Thoracic aorta (tissue), 2 donors: ENCODE measurements at regions not wholly inside any gene's neighbourhood (a gene's known extent, or its start where the extent isn't known, plus 50 kb on each side); places are given as distances from the start of the nearest gene placed in this dataset.

ENCODE experiments used
- ATAC-seq: fragments of 150-250 bp; one replicate; pipeline ENCODE4 v1.8.0; 2017; ENCODE audit warnings: low read depth; ENCODE audit not compliant: insufficient number of reproducible peaks, low FRiP score
- DNase-seq: peaks from one replicate; pipeline ENCODE4 v3.0.0-alpha.2; 2020; ENCODE audit warnings: low spot score
- H3K27ac ChIP-seq, 2 donors: fragments of 200-600 bp; sonication (generic); 1 replicate in 1 of 2; 2 replicates in 1 of 2; pipeline ENCODE4 v1.5.1; 2016; ENCODE audit warnings: mild to moderate bottlenecking in 2 of 2, moderate library complexity in 2 of 2
- H3K27me3 ChIP-seq: fragments of 200-600 bp; sonication (generic); replicated peaks from 2 replicates; pipeline ENCODE4 v1.6.0; 2016; ENCODE audit warnings: mild to moderate bottlenecking; ENCODE audit not compliant: insufficient read depth
- H3K36me3 ChIP-seq: fragments of 200-600 bp; sonication (generic); one replicate; pipeline ENCODE4 v1.5.1; 2016
- H3K4me1 ChIP-seq, 2 donors: fragments of 200-600 bp; sonication (generic); 1 replicate in 1 of 2; 2 replicates in 1 of 2; pipeline versions ENCODE4 v1.5.1 to v1.6.0; 2016; ENCODE audit warnings: low read depth in 2 of 2, mild to moderate bottlenecking in 1 of 2; ENCODE audit not compliant: control insufficient read depth in 1 of 2
- H3K4me3 ChIP-seq: fragments of 200-600 bp; sonication (generic); 2 replicates; pipeline ENCODE4 v1.5.1; 2016; ENCODE audit warnings: mild to moderate bottlenecking
- H3K9me3 ChIP-seq: fragments of 200-600 bp; sonication (generic); 2 replicates; pipeline ENCODE4 v1.5.1; 2016
- CTCF ChIP-seq: fragments of 200-600 bp; sonication (generic); IDR thresholded peaks from one replicate; pipeline ENCODE4 v1.5.1; 2019; ENCODE audit warnings: antibody characterized with exemption

DNA sequence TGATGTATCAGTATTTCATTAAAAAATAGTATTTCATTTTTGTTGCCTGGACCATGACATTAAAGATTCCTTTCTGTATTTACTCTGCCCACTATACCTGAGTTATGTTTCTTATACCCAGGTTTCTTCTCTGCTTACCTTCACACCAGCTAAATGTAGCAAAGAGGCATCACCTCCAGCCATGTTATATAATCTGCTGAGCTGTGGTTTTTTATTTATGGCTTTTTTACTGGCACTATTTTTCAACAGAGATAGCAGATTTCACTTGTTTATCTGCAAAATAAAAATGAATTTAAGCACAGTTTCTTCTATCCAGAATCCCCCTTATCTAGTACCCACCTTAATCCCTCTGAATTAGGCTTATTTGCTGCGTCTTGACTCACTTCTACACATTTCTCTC lies 979.0 kb upstream of the MAN1A1 start:
- TF ChIP-seq CTCF, result no peak
- H3K4me3 ChIP-seq, result no peak overlapping the region
- no peak overlapping the region for H3K27ac ChIP-seq
- DNase-seq, result no peak
- no peak for ATAC-seq
- no peaks in the 10 kb centered on the region for H3K4me1 ChIP-seq
- no peaks in the 10 kb centered on the region for H3K9me3 ChIP-seq
- H3K36me3 ChIP-seq, result no peaks in the 10 kb centered on the region
- no peaks in the 10 kb centered on the region for H3K27me3 ChIP-seq

- Histone ChIP-seq H3K36me3 (no peaks in the 10 kb centered on the region), H3K9me3 (peaks cover 4% of the 10 kb centered on the region), H3K27me3 (no peaks in the 10 kb centered on the region), H3K4me1 (no peaks in the 10 kb centered on the region), H3K4me3 (no peak overlapping the region), H3K27ac (no peak overlapping the region)
- ATAC-seq, result no peak
- TF ChIP-seq CTCF, result no peak
- no peak for DNase-seq
Measured at GRCh38 chr6:120320481-120321162, 971.1 kb upstream of the MAN1A1 start.

GRCh38 chr6:120304223-120304622 lies 954.7 kb upstream of the MAN1A1 start:
- TF ChIP-seq CTCF, result no peak
- Histone ChIP-seq H3K27me3 (no peaks in the 10 kb centered on the region), H3K4me1 (no peaks in the 10 kb centered on the region), H3K4me3 (no peak overlapping the region), H3K27ac (no peak overlapping the region), H3K9me3 (no peaks in the 10 kb centered on the region), H3K36me3 (no peaks in the 10 kb centered on the region)
- no peak for DNase-seq
- no peak for ATAC-seq

- Histone ChIP-seq H3K4me1 (no peaks in the 10 kb centered on the region), H3K36me3 (no peaks in the 10 kb centered on the region), H3K27me3 (no peaks in the 10 kb centered on the region), H3K27ac (no peak overlapping the region), H3K9me3 (no peaks in the 10 kb centered on the region), H3K4me3 (no peak overlapping the region)
- ATAC-seq (no peak), DNase-seq (no peak)
- no peak for TF ChIP-seq CTCF
Measured at GRCh38 chr6:120303527-120303926, 954.0 kb upstream of the MAN1A1 start.

DNA sequence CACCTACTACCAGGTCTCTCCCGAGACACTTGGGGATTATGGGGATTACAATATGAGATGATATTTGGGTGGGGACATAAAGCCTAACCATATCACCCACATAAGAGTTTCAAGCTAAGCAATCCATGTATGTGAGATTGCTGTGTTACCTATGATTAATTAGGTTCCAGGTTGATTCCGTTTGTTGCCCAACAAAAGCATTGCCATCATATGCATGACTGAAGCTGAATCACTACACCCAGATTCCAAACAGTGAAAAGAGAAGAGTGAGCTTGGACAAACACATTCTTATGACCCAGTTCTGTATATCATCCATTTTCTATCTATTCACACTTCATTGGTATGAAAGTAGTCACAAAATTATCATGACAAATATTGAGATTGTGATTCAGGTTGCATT lies 952.5 kb upstream of the MAN1A1 start:
- TF ChIP-seq CTCF, result no peak
- H3K4me1 ChIP-seq, result no peaks in the 10 kb centered on the region
- H3K4me3 ChIP-seq, result no peak overlapping the region
- no peak overlapping the region for H3K27ac ChIP-seq
- ATAC-seq (no peak), DNase-seq (no peak)
- no peaks in the 10 kb centered on the region for H3K9me3 ChIP-seq
- no peaks in the 10 kb centered on the region for H3K27me3 ChIP-seq
- H3K36me3 ChIP-seq, result no peaks in the 10 kb centered on the region
